HG03575 (cell line): ENCODE measurements at regions not wholly inside any gene's neighbourhood (a gene's known extent, or its start where the extent isn't known, plus 50 kb on each side); places are given as distances from the start of the nearest gene placed in this dataset.

Experiments used
- ATAC-seq: cut with Tn5 transposase; IDR thresholded peaks from one replicate; pipeline ENCODE4 v1.9.1; 2021; ENCODE audit not compliant: unreplicated experiment, insufficient number of reproducible peaks, low FRiP score; ENCODE audit errors: extremely low read depth

GRCh38 chr9:26745111-26745510 lies 147.5 kb downstream of the CAAP1 start:
- no peak for ATAC-seq

GRCh38 chr9:26744191-26744965 lies 148.2 kb downstream of the CAAP1 start:
- no peak for ATAC-seq

- ATAC-seq, result no peak
Observed at GRCh38 chr9:26742828-26743476, 149.7 kb downstream of the CAAP1 start.

DNA sequence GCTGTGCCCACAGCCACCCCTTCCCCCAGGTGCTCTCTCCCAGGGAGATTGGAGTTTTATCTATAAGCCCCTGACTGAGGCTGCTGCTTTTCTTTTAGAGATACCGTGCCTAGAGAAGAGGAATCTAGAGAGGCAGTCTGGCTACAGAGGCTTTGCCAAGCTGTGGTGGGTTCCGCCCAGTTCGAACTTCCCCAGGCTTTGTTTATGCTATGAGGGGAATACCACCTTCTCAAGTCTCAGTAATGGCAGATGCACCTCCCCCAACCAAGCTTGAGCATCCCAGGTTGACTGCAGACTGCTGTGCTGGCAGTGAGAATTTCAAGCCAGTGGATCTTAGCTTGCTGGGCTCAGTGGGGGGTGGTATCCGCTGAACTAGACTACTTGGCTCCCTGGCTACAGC lies 157.4 kb downstream of the CAAP1 start:
- ATAC-seq, result no peak

GRCh38 chr9:26729187-26729586 lies 163.4 kb downstream of the CAAP1 start:
- ATAC-seq, result no peak

GRCh38 chr9:26727471-26727870 lies 165.1 kb downstream of the CAAP1 start:
- ATAC-seq, result peak; percentile 79

DNA sequence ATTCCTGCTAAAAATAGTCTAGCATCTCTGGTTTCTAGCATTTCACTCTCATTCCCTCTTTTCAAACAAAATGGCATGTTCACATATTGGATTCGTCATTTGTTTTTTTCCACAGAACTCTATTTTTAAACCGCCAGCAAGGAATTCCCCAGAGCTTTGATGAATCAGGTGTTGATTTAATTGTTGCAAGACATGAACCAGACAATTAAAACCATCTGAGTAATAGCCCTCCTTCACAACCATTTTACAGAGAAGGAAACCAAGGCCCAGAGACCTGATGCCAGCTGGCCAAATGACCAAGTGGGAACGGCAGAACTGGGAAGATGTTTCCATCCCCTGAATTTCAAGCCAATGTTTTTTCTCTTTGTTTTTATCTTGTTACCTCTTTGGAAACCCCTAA lies 167.0 kb downstream of the CAAP1 start:
- no peak for ATAC-seq

DNA sequence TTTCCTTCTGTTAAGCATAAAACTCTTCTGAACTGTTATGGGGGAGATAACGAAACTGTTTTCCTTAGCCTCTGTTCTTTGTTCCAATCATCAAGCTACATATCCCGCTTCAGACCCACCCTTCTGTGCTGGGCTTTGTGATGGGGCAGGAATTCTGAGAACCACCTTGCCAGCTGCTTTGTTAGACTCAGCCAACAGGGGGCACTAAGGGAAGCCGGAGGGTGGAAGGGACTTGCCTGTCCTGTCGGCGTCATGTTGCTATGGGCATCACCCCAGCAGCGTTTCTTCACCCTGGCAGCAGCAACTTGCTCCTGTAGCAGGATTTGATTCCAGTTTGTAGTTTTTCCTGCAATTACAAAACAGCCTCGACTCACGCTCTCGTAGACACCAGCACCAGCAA lies 169.1 kb downstream of the CAAP1 start:
- no peak for ATAC-seq

DNA sequence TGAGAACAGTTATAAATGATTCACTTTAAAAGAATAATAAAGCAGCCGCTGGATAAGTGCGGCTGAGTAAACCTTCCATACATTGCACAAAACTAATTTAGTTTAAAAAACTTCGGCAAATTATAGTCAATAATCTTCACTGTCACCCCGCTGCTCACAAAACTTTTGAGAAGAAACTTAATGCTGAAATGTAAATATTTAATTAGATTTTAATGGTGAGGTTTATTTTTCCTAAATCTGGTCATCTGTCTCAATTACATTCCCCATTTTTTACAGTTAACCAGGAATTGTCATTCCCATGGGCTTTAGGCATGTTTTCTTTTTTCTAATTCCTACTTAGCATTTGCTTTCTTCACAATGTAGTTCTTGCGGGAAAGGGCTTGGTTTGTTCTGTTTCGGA lies 169.8 kb downstream of the CAAP1 start:
- no peak for ATAC-seq

DNA sequence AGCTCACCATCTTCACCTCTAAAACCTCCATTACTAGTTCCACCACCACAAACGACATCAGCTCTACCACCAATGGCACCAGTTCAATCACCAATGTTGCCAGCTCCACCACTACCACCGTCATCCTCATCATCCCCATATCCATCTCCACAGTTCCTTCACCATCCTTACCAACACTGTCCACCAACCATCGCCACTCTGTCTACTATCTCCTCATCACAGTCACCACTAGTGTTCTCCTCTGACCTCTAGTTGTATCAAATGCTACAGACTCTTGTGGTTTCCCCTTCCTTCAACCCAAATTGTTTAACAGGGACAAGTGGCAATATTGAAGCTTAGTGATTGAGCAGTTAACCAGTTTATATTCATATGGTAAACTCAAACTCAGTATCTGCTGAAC lies 182.6 kb downstream of the CAAP1 start:
- no peak for ATAC-seq

DNA sequence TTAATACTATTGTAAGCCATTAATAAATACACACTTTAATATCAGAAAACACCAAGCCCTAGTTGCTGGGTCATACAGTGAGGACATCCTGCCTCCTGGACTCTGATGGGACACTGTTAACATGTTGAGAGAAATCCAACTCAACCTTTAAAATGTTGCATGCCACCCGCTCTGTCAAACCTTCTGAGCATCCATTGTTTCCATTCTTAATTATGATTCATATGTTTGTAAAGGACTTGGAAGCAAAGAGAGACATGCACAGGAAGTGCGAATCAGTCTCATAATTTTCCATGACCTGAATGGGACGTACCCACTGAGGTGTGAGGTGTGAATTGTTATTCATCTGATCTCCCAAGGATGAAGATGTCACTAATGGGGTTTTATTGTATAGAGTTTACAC lies 186.4 kb downstream of the CAAP1 start:
- ATAC-seq, result no peak

DNA sequence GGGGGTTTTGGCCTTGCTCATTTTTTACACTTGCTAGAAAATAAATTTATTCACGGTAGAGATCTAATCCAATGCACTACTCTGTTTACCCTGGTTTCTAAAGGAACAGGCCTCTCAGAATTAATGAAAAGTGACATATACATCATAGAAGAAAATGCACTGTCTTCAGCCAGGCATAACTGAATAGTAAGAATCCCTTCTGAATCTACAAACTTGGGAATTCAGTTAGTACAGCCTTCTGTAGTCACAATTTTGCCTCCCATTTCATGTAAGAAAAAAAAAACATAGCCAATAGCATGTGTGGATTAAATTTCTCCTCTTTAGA lies 197.3 kb downstream of the CAAP1 start:
- ATAC-seq, result no peak

DNA sequence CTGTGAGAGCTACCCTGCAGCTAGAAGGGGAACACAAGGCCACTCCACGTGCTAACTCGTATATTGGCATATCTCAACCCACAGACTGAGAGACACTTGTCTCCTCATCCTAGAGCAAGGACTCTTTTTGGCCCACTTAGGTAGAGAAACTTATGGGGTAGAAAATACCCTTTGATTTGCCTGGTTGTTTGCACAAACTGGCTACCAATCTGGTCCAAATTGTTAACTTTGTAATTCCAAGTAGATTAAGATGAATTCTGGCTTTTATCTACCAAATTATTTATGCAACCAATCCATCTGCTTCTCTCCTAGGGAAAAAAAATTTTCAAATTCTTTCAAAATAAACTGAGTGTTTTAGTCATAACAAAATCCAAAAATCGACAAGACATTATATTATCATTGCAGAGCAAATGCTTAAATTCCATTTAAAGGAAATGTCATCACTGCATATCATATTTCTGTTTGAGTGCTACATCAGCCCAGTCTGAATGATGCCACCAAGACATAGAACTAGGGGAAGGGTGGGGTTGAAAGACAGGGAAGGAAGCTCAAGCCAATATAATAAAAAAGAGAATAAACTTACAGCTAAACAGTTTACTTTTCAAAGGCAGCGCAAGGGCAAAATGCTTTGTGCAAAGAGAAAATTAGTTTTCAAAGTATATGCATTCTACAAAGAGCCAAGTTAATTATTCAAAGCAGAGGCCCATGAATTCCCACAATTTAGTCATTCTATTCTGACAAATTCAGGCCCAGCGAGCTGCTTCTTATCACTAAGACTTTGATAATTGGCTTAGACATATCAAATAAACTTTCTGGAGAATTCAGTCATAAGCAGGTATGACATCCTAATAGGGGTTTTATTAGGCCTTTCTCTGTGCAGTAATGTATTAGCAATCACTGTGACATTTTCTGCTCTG lies 198.0 kb downstream of the CAAP1 start:
- no peak for ATAC-seq

GRCh38 chr9:26689041-26689440 lies 203.6 kb downstream of the CAAP1 start:
- ATAC-seq, result no peak

- no peak for ATAC-seq
Observed at GRCh38 chr9:26687421-26687820, 205.2 kb downstream of the CAAP1 start.

- ATAC-seq, result no peak
Observed at GRCh38 chr9:26685818-26686217, 206.8 kb downstream of the CAAP1 start.

- ATAC-seq, result no peak
Observed at GRCh38 chr9:26684029-26684428, 208.6 kb downstream of the CAAP1 start.

DNA sequence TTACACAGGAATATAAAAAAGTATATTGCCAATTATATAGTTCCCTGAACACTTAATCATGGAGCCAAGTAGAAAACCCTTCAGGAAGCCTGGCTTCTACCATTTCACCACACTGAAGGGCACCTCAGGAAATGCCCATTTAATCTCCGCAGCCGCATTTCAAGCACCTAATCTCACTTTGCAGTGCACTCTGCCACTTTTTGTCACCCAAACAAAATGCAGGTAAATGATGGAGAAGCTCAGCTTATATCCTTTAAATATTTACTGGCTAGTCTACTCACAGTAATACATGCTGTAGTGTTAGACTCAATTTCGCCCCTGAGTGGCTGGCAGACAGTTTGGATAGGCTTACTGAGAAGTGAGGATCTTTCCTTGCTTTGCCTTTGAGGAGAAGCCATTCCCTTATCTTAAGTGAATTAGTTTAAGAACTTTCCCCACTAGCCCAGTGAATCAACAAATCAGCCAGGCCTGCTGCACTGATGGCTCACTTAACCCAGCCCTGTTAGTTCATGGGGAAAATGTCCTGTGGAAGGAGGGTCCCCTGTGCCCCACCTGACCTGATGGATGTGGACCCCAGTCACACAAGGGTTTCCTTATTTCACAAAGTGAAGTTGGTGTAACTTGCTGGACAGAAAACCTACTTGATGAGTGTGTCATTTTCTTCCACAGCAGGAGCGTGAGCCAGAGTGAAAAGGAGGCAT lies 209.7 kb downstream of the CAAP1 start:
- ATAC-seq, result no peak

- no peak for ATAC-seq
Observed at GRCh38 chr9:26682041-26682440, 210.6 kb downstream of the CAAP1 start.
